PC-3 (cell line): ENCODE measurements at regions not wholly inside any gene's neighbourhood (a gene's known extent, or its start where the extent isn't known, plus 50 kb on each side); places are given as distances from the start of the nearest gene placed in this dataset.

Source experiments
- EZH2 ChIP-seq: fragments of 300-600 bp; sonication (generic); IDR thresholded peaks from one replicate; pipeline ENCODE4 v1.6.1; 2017; ENCODE audit warnings: antibody characterized with exemption, mild to moderate bottlenecking, low read length; ENCODE audit not compliant: unreplicated experiment
- EZH2phosphoT487 ChIP-seq: fragments of 300-600 bp; sonication (generic); IDR thresholded peaks from 2 replicates; pipeline ENCODE4 v1.6.1; 2018; ENCODE audit warnings: mild to moderate bottlenecking, antibody characterized with exemption, low read length, borderline replicate concordance
- TF ChIP-seq, protein P1 (sequence below): fragments of 300-600 bp; sonication (generic); conservative IDR thresholded peaks from 2 replicates; pipeline ENCODE4 v1.5.1; 2017; ENCODE audit warnings: antibody characterized with exemption, low read depth, mild to moderate bottlenecking, low read length

DNA sequence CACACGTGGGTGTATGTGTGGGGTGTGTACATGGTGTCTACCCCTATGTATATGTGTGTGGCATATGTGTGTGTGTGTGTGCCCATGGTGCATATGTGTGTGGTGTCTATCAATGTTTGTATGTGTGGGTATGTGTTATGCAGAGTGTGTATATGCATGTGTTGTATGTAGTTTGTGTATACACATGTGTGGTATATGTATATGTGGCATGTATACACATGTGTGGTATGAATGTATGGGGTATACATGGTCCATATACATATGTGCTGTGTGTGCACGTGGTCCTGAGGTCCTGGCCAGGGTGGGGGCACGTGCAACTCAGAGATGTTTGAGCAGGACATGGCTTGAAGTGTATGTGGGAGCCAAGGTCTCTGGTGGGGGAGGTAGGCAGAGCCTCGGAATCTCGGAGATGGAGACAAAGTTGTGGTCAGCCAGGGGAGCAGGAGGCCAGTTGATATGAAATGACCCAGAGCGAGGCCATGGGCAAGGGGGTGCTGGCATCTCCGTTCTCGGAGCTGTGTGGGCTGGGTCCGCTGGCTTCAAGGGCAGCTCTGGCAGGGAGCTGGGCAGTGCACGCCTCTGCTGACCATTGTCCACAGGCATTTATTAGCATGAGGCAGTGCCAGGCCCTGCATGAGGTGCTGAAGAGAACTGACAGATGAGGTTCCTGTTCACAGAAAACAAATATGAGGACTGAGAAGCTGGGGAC is 276.2 kb upstream of the CHD6 start:
- TF ChIP-seq, protein P1, sequence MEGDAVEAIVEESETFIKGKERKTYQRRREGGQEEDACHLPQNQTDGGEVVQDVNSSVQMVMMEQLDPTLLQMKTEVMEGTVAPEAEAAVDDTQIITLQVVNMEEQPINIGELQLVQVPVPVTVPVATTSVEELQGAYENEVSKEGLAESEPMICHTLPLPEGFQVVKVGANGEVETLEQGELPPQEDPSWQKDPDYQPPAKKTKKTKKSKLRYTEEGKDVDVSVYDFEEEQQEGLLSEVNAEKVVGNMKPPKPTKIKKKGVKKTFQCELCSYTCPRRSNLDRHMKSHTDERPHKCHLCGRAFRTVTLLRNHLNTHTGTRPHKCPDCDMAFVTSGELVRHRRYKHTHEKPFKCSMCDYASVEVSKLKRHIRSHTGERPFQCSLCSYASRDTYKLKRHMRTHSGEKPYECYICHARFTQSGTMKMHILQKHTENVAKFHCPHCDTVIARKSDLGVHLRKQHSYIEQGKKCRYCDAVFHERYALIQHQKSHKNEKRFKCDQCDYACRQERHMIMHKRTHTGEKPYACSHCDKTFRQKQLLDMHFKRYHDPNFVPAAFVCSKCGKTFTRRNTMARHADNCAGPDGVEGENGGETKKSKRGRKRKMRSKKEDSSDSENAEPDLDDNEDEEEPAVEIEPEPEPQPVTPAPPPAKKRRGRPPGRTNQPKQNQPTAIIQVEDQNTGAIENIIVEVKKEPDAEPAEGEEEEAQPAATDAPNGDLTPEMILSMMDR, result no peak
- TF ChIP-seq EZH2, result no peak
- no peak for TF ChIP-seq EZH2phosphoT487
